ENCODE measurements at regions not wholly inside any gene's neighbourhood (a gene's known extent, or its start where the extent isn't known, plus 50 kb on each side); places are given as distances from the start of the nearest gene placed in this dataset.

GRCh38 chr2:20880221-20880771 lies 57.4 kb upstream of the LDAH start:
- Histone ChIP-seq H3K9me3 (ENCODE audit: insufficient read depth, low read length) (no peaks in the 10 kb centered on the region), H4K20me1 (ENCODE audit: insufficient read depth, low read length) (no peaks in the 10 kb centered on the region), H3K4me3 (ENCODE audit: low read length) (no peak overlapping the region), H3K9ac (ENCODE audit: low read length) (no peak overlapping the region), H3K79me2 (ENCODE audit: low read length) (no peaks in the 10 kb centered on the region), H2AFZ (ENCODE audit: low read depth, low read length) (no peak overlapping the region), H3K4me1 (ENCODE audit: low read length) (no peaks in the 10 kb centered on the region), H3K27ac (ENCODE audit: low read length) (no peak overlapping the region), H3K4me2 (ENCODE audit: low read length) (no peak overlapping the region), H3K36me3 (replicated peaks; ENCODE audit: low read depth, low read length) (no peaks in the 10 kb centered on the region), H3K27me3 (ENCODE audit: low read depth, low read length) (peaks cover 6% of the 10 kb centered on the region; the same call in 1 of the 2 replicates)
- TF ChIP-seq CTCF (IDR thresholded peaks at IDR 0.05; ENCODE audit: low read depth, low read length): no peak
- TF ChIP-seq EZH2phosphoT487 (IDR thresholded peaks at IDR 0.05; ENCODE audit: low read depth): no peak

- Histone ChIP-seq H3K79me2 (ENCODE audit: low read length) (no peaks in the 10 kb centered on the region), H3K36me3 (replicated peaks; ENCODE audit: low read depth, low read length) (no peaks in the 10 kb centered on the region), H3K27me3 (ENCODE audit: low read depth, low read length) (peaks cover 6% of the 10 kb centered on the region; the same call in 1 of the 2 replicates), H2AFZ (ENCODE audit: low read depth, low read length) (no peak overlapping the region), H3K4me2 (ENCODE audit: low read length) (no peak overlapping the region), H3K4me1 (ENCODE audit: low read length) (no peaks in the 10 kb centered on the region), H3K9me3 (ENCODE audit: insufficient read depth, low read length) (no peaks in the 10 kb centered on the region), H4K20me1 (ENCODE audit: insufficient read depth, low read length) (no peaks in the 10 kb centered on the region), H3K4me3 (ENCODE audit: low read length) (no peak overlapping the region), H3K27ac (ENCODE audit: low read length) (no peak overlapping the region), H3K9ac (ENCODE audit: low read length) (no peak overlapping the region)
- TF ChIP-seq CTCF (IDR thresholded peaks at IDR 0.05; ENCODE audit: low read depth, low read length) (no peak), EZH2phosphoT487 (IDR thresholded peaks at IDR 0.05; ENCODE audit: low read depth) (no peak)
These were observed 56.3 kb upstream of the LDAH start for GRCh38 chr2:20879221-20879620.

- Histone ChIP-seq H3K4me3 (ENCODE audit: low read length) (no peak overlapping the region), H3K4me2 (ENCODE audit: low read length) (no peak overlapping the region), H3K27ac (ENCODE audit: low read length) (no peak overlapping the region), H4K20me1 (ENCODE audit: insufficient read depth, low read length) (no peaks in the 10 kb centered on the region), H3K4me1 (ENCODE audit: low read length) (no peaks in the 10 kb centered on the region), H3K36me3 (replicated peaks; ENCODE audit: low read depth, low read length) (no peaks in the 10 kb centered on the region), H2AFZ (ENCODE audit: low read depth, low read length) (no peak overlapping the region), H3K27me3 (ENCODE audit: low read depth, low read length) (peaks cover 6% of the 10 kb centered on the region; the same call in 1 of the 2 replicates), H3K9ac (ENCODE audit: low read length) (no peak overlapping the region), H3K79me2 (ENCODE audit: low read length) (no peaks in the 10 kb centered on the region), H3K9me3 (ENCODE audit: insufficient read depth, low read length) (no peaks in the 10 kb centered on the region)
- TF ChIP-seq EZH2phosphoT487 (IDR thresholded peaks at IDR 0.05; ENCODE audit: low read depth) (no peak), CTCF (IDR thresholded peaks at IDR 0.05; ENCODE audit: low read depth, low read length) (no peak)
These were observed 55.1 kb upstream of the LDAH start for GRCh38 chr2:20877960-20878359.
